ENCODE measurements at regions not wholly inside any gene's neighbourhood (a gene's known extent, or its start where the extent isn't known, plus 50 kb on each side); places are given as distances from the start of the nearest gene placed in this dataset.
"Not testable (repeated sequence)": the region's sequence is repeated elsewhere in the genome, so short reads cannot be mapped to it uniquely, and the experiment has no call there.

DNA sequence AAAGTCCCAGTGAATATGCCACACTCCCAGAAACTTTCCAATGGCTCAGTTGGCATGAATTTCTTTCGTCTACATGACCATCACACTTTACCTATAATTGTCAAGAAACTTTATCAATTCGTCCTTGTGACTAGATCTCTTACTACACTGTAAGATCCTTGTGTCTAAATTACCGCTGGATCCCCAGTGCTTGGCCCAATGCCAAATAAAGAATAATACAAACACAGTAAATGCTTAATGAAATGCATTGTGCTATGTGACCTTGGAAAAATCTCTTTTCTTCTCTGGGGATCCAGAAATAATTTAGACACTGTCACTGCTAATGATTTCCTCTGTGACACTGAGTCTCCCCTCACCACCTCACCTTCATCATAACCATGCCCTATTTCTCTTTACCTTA lies 137.9 kb downstream of the VSIG4 start:
- TF ChIP-seq, protein P1, sequence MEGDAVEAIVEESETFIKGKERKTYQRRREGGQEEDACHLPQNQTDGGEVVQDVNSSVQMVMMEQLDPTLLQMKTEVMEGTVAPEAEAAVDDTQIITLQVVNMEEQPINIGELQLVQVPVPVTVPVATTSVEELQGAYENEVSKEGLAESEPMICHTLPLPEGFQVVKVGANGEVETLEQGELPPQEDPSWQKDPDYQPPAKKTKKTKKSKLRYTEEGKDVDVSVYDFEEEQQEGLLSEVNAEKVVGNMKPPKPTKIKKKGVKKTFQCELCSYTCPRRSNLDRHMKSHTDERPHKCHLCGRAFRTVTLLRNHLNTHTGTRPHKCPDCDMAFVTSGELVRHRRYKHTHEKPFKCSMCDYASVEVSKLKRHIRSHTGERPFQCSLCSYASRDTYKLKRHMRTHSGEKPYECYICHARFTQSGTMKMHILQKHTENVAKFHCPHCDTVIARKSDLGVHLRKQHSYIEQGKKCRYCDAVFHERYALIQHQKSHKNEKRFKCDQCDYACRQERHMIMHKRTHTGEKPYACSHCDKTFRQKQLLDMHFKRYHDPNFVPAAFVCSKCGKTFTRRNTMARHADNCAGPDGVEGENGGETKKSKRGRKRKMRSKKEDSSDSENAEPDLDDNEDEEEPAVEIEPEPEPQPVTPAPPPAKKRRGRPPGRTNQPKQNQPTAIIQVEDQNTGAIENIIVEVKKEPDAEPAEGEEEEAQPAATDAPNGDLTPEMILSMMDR (IDR thresholded peaks at IDR 0.05): no peak
- Histone ChIP-seq H3K4me3 (no peak overlapping the region), H3K36me3 (no peaks in the 10 kb centered on the region), H3K27me3 (replicated peaks; ENCODE audit: insufficient read depth) (no peaks in the 10 kb centered on the region), H3K4me1 (ENCODE audit: control insufficient read depth in 1 of 2, low read depth in 2 of 2) (no peaks in the 10 kb centered on the region), H3K27ac (no peak overlapping the region), H3K9me3 (no peaks in the 10 kb centered on the region)
- ATAC-seq (ENCODE audit: insufficient number of reproducible peaks, low FRiP score, low read depth): no peak
- DNase-seq (ENCODE audit: low spot score): no peak

DNA sequence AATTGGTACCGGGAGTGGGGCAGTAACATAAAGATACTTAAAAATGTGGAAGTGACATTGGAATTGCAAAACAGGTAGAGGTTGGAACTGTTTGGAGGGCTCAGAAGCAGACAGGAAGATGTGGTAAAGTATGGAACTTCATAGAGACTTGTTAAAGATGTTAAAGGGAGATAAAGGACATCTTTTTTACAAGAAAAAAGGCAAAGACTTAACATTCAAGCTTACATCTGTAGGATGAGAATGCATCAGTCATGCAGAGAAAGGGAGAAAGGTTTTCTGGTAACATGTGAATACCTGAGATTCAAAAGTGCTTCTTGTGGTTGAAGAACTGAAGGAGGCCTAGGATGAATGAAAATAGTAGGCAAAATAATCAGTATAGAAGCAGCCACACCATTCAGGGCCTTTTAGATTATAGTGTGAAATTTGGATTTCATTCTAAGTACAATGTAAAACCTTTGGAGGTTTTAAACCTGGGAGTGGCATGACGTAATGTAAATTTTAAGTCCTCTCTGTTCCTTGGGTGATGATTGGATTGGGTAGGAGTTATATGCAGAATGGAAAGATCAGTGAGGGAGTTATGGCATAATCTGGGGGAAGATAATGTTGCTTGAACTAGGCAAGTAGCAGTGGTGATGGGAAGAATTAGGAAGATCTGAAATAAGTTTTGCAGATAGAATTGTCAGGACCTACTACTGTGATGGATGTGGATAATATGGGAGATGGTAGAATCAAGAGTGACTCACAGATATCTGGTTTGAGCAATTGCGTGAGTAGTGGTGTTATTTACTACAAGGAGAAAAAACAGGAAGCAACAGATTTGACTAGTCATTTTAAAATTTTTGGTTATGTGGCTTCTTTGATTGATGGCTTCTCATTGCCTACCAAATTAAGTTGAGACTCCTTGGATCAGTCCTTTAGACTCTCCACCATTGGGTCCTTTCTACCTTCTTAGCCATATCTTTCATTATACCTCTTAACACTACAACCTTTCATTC lies 138.7 kb downstream of the VSIG4 start:
- Histone ChIP-seq H3K4me3 (no peak overlapping the region), H3K27me3 (replicated peaks; ENCODE audit: insufficient read depth) (no peaks in the 10 kb centered on the region), H3K36me3 (no peaks in the 10 kb centered on the region), H3K4me1 (ENCODE audit: control insufficient read depth in 1 of 2, low read depth in 2 of 2) (no peaks in the 10 kb centered on the region), H3K27ac (no peak overlapping the region), H3K9me3 (no peaks in the 10 kb centered on the region)
- TF ChIP-seq, protein P1 (IDR thresholded peaks at IDR 0.05): no peak
- DNase-seq (ENCODE audit: low spot score) (no peak), ATAC-seq (ENCODE audit: insufficient number of reproducible peaks, low FRiP score, low read depth) (no peak)

DNA sequence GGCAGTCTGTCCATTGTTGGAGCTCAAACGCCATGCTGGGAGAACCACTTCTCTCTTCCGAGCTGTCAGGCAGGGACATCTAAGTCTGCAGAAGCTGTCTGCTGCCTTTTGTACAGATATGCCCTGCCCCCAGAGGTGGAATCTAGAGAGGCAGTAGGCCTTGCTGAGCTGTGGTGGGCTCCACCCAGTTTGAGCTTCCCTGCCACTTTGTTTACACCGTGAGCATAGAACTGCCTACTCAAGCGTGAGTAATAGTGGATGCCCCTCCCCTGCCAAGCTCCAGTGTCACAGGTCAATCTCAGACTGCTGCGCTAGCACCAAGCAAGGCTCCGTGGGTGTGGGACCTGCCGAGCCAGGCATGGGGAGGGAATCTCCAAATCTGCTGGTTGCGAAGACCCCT lies 145.7 kb downstream of the VSIG4 start:
- Histone ChIP-seq H3K27me3 (replicated peaks; ENCODE audit: insufficient read depth) (no peaks in the 10 kb centered on the region), H3K27ac (no peak overlapping the region), H3K4me3 (no peak overlapping the region), H3K4me1 (ENCODE audit: control insufficient read depth in 1 of 2, low read depth in 2 of 2) (no peaks in the 10 kb centered on the region), H3K9me3 (no peaks in the 10 kb centered on the region), H3K36me3 (no peaks in the 10 kb centered on the region)
- TF ChIP-seq, protein P1 (IDR thresholded peaks at IDR 0.05): no peak
- no peak for ATAC-seq (ENCODE audit: insufficient number of reproducible peaks, low FRiP score, low read depth)
- DNase-seq (ENCODE audit: low spot score): no peak

DNA sequence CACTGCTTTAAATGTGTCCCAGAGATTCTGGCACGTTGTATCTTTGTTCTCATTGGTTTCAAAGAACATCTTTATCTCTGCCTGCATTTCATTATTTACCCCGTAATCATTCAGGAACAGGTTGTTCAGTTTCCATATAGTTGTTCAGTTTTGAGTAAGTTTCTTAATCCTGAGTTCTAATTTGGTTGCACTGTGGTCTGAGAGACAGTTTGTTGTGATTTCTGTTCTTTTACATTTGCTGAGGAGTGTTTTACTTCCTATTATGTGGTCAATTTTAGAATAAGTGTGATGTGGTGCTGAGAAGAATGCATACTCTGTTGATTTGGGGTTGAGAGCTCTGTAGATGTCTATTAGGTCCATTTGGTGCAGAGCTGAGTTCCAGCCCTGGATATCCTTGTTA lies 148.1 kb downstream of the VSIG4 start:
- not testable (repeated sequence) for H3K27me3 ChIP-seq (replicated peaks; ENCODE audit: insufficient read depth); H3K4me1 ChIP-seq (ENCODE audit: control insufficient read depth in 1 of 2, low read depth in 2 of 2); ATAC-seq (ENCODE audit: insufficient number of reproducible peaks, low FRiP score, low read depth); H3K27ac ChIP-seq; H3K4me3 ChIP-seq; H3K9me3 ChIP-seq; DNase-seq (ENCODE audit: low spot score); H3K36me3 ChIP-seq

DNA sequence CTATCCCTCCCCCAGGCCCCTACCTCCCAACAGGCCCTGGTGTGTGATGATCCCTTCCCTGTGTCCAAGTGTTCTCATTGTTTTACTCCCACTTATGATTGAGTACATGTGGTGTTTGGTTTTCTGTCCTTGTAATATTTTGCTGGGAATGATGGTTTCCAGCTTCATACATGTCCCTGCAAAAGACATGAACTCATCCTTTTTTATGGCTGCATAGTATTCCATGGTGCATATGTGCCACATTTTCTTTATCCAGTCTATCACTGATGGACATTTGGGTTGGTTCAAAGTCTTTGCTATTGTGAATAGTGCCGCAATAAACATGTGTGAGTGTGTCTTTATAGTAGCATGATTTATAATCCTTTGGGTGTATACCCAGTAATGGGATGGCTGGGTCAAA lies 151.7 kb downstream of the VSIG4 start:
- H3K4me3 ChIP-seq; H3K36me3 ChIP-seq; DNase-seq (ENCODE audit: low spot score); H3K9me3 ChIP-seq; H3K4me1 ChIP-seq (ENCODE audit: control insufficient read depth in 1 of 2, low read depth in 2 of 2); H3K27ac ChIP-seq; H3K27me3 ChIP-seq (replicated peaks; ENCODE audit: insufficient read depth); ATAC-seq (ENCODE audit: insufficient number of reproducible peaks, low FRiP score, low read depth): not testable (repeated sequence)

DNA sequence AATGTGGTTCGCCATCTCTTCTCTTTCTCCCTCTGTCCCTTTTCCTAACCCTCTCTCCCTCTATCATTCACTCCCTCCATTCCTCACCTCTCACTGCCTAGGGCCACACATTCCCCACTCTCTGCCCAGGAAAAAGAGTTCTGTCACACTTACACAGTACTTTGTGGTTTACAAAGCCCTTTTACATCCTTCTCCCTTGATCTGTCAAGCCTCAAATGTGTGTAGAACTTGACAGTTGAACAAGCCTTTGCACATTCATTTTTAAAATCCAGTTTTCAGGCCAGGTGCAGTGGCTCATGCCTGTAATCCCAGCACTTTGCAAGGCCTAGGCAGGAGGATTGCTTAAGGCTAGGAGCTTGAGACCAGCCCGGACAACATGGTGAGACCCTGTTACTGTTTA lies 156.3 kb downstream of the VSIG4 start:
- H3K9me3 ChIP-seq: no peaks in the 10 kb centered on the region
- no peaks in the 10 kb centered on the region for H3K4me1 ChIP-seq (ENCODE audit: control insufficient read depth in 1 of 2, low read depth in 2 of 2)
- no peak overlapping the region for H3K4me3 ChIP-seq
- TF ChIP-seq, protein P1 (IDR thresholded peaks at IDR 0.05): no peak
- ATAC-seq (ENCODE audit: insufficient number of reproducible peaks, low FRiP score, low read depth) (no peak), DNase-seq (ENCODE audit: low spot score) (no peak)
- no peak overlapping the region for H3K27ac ChIP-seq
- no peaks in the 10 kb centered on the region for H3K27me3 ChIP-seq (replicated peaks; ENCODE audit: insufficient read depth)
- no peaks in the 10 kb centered on the region for H3K36me3 ChIP-seq
